Muscle layer of colon (tissue), 2 donors: ENCODE measurements at regions not wholly inside any gene's neighbourhood (a gene's known extent, or its start where the extent isn't known, plus 50 kb on each side); places are given as distances from the start of the nearest gene placed in this dataset.

ENCODE experiments used
- H3K27ac ChIP-seq: one replicate; pipeline ENCODE4 v1.7.0; 2013; ENCODE audit warnings: low read depth, mild to moderate bottlenecking, low read length, moderate library complexity
- H3K27me3 ChIP-seq, 2 donors: one replicate each; pipeline ENCODE4 v1.7.0; 2013; ENCODE audit warnings: low read length in 2 of 2, mild to moderate bottlenecking in 2 of 2; ENCODE audit not compliant: insufficient read depth in 2 of 2, control insufficient read depth in 1 of 2
- H3K36me3 ChIP-seq: one replicate; pipeline ENCODE4 v1.7.0; 2013; ENCODE audit warnings: mild to moderate bottlenecking, low read length; ENCODE audit not compliant: insufficient read depth
- H3K4me1 ChIP-seq: one replicate; pipeline ENCODE4 v1.7.0; 2013; ENCODE audit warnings: mild to moderate bottlenecking, low read length; ENCODE audit not compliant: insufficient read depth
- H3K4me3 ChIP-seq, 2 donors: one replicate each; pipeline ENCODE4 v1.7.0; 2013; ENCODE audit warnings: low read length in 2 of 2, low read depth in 1 of 2, mild to moderate bottlenecking in 1 of 2, moderate library complexity in 1 of 2
- H3K9ac ChIP-seq: one replicate; pipeline ENCODE4 v1.7.0; 2013; ENCODE audit warnings: low read length
- H3K9me3 ChIP-seq: one replicate; pipeline ENCODE4 v1.7.0; 2013; ENCODE audit warnings: mild to moderate bottlenecking, low read length
- donor health status: abdominal sarcoma.
- donor health status: Adenocarcinoma of cecum.

GRCh38 chr9:38215465-38215864 is 146.4 kb upstream of the SHB start:
- Histone ChIP-seq H3K9ac (no peak overlapping the region), H3K4me3 (no peak overlapping the region), H3K27ac (no peak overlapping the region), H3K36me3 (no peaks in the 10 kb centered on the region), H3K4me1 (no peaks in the 10 kb centered on the region), H3K9me3 (no peaks in the 10 kb centered on the region), H3K27me3 (no peaks in the 10 kb centered on the region)

GRCh38 chr9:38214432-38214831 is 145.4 kb upstream of the SHB start:
- no peaks in the 10 kb centered on the region for H3K27me3 ChIP-seq
- no peak overlapping the region for H3K9ac ChIP-seq
- no peak overlapping the region for H3K27ac ChIP-seq
- no peaks in the 10 kb centered on the region for H3K4me1 ChIP-seq
- no peaks in the 10 kb centered on the region for H3K9me3 ChIP-seq
- no peak overlapping the region for H3K4me3 ChIP-seq
- H3K36me3 ChIP-seq: no peaks in the 10 kb centered on the region

GRCh38 chr9:38213631-38214299 is 144.7 kb upstream of the SHB start:
- Histone ChIP-seq H3K9me3 (no peaks in the 10 kb centered on the region), H3K4me1 (no peaks in the 10 kb centered on the region), H3K4me3 (no peak overlapping the region), H3K9ac (no peak overlapping the region), H3K27ac (no peak overlapping the region), H3K27me3 (no peaks in the 10 kb centered on the region), H3K36me3 (no peaks in the 10 kb centered on the region)

GRCh38 chr9:38212016-38212415 is 143.0 kb upstream of the SHB start:
- Histone ChIP-seq H3K4me3 (no peak overlapping the region), H3K4me1 (no peaks in the 10 kb centered on the region), H3K36me3 (no peaks in the 10 kb centered on the region), H3K9me3 (no peaks in the 10 kb centered on the region), H3K27ac (no peak overlapping the region), H3K9ac (no peak overlapping the region), H3K27me3 (no peaks in the 10 kb centered on the region)

- no peaks in the 10 kb centered on the region for H3K9me3 ChIP-seq
- H3K36me3 ChIP-seq: no peaks in the 10 kb centered on the region
- no peaks in the 10 kb centered on the region for H3K27me3 ChIP-seq
- H3K4me1 ChIP-seq: no peaks in the 10 kb centered on the region
- H3K27ac ChIP-seq: no peak overlapping the region
- no peak overlapping the region for H3K9ac ChIP-seq
- no peak overlapping the region for H3K4me3 ChIP-seq
Observed at GRCh38 chr9:38211002-38211401, 142.0 kb upstream of the SHB start.

GRCh38 chr9:38208206-38208901 is 139.3 kb upstream of the SHB start:
- H3K9ac ChIP-seq: no peak overlapping the region
- no peak overlapping the region for H3K27ac ChIP-seq
- no peak overlapping the region for H3K4me3 ChIP-seq
- H3K36me3 ChIP-seq: no peaks in the 10 kb centered on the region
- H3K9me3 ChIP-seq: no peaks in the 10 kb centered on the region
- H3K27me3 ChIP-seq: no peaks in the 10 kb centered on the region
- no peaks in the 10 kb centered on the region for H3K4me1 ChIP-seq

GRCh38 chr9:38207247-38207778 is 138.3 kb upstream of the SHB start:
- Histone ChIP-seq H3K36me3 (no peaks in the 10 kb centered on the region), H3K9ac (no peak overlapping the region), H3K4me1 (no peaks in the 10 kb centered on the region), H3K27me3 (no peaks in the 10 kb centered on the region), H3K9me3 (no peaks in the 10 kb centered on the region), H3K4me3 (no peak overlapping the region), H3K27ac (no peak overlapping the region)

GRCh38 chr9:38205279-38205678 is 136.3 kb upstream of the SHB start:
- H3K27me3 ChIP-seq: no peaks in the 10 kb centered on the region
- no peak overlapping the region for H3K9ac ChIP-seq
- H3K36me3 ChIP-seq: no peaks in the 10 kb centered on the region
- no peak overlapping the region for H3K4me3 ChIP-seq
- no peaks in the 10 kb centered on the region for H3K4me1 ChIP-seq
- no peaks in the 10 kb centered on the region for H3K9me3 ChIP-seq
- H3K27ac ChIP-seq: no peak overlapping the region

- no peak overlapping the region for H3K9ac ChIP-seq
- no peaks in the 10 kb centered on the region for H3K27me3 ChIP-seq
- no peaks in the 10 kb centered on the region for H3K36me3 ChIP-seq
- no peak overlapping the region for H3K4me3 ChIP-seq
- no peaks in the 10 kb centered on the region for H3K9me3 ChIP-seq
- no peak overlapping the region for H3K27ac ChIP-seq
- H3K4me1 ChIP-seq: no peaks in the 10 kb centered on the region
Observed at GRCh38 chr9:38202336-38202938, 133.4 kb upstream of the SHB start.

GRCh38 chr9:38201844-38202243 is 132.8 kb upstream of the SHB start:
- Histone ChIP-seq H3K36me3 (no peaks in the 10 kb centered on the region), H3K4me1 (no peaks in the 10 kb centered on the region), H3K27ac (no peak overlapping the region), H3K27me3 (no peaks in the 10 kb centered on the region), H3K9me3 (no peaks in the 10 kb centered on the region), H3K4me3 (no peak overlapping the region), H3K9ac (no peak overlapping the region)

- Histone ChIP-seq H3K4me3 (no peak overlapping the region), H3K9ac (no peak overlapping the region), H3K9me3 (no peaks in the 10 kb centered on the region), H3K27ac (no peak overlapping the region), H3K4me1 (no peaks in the 10 kb centered on the region), H3K36me3 (no peaks in the 10 kb centered on the region), H3K27me3 (no peaks in the 10 kb centered on the region)
Observed at GRCh38 chr9:38200431-38200830, 131.4 kb upstream of the SHB start.
